IMR-90 (cell line): ENCODE measurements at regions not wholly inside any gene's neighbourhood (a gene's known extent, or its start where the extent isn't known, plus 50 kb on each side); places are given as distances from the start of the nearest gene placed in this dataset.

Experiments used
- ATAC-seq: fragments of 200-7000 bp; cut with Tn5 transposase; 2 replicates; pipeline ENCODE4 v1.9.1; 2020; ENCODE audit warnings: low read depth, mild to moderate bottlenecking, moderate library complexity
- BruUV-seq: library from RNA; stranded (reverse); fragments of 400-500 nt; replicated peaks from 2 replicates; lab custom pipeline; 2021; lab: Mats Ljungman, UMichigan
- CTCF ChIA-PET: fragments of 300-600 bp; formaldehyde crosslinking; extraction: SDS; loops from one replicate; lab custom pipeline; 2021; ENCODE audit warnings: antibody characterized with exemption; lab: Yijun Ruan, JAX
- POLR2A ChIA-PET: fragments of 300-600 bp; sonication (Branson Sonifier 250); formaldehyde crosslinking; loops from one replicate; lab custom pipeline; 2022; ENCODE audit warnings: antibody characterized with exemption; ENCODE audit not compliant: unreplicated experiment; lab: Charles Lee
- DNase-seq: peaks from one replicate; pipeline ENCODE4 v3.0.0; 2013
- H2AFZ ChIP-seq: replicated peaks from 2 replicates; pipeline ENCODE3; 2013; ENCODE audit warnings: low read length, mild to moderate bottlenecking; ENCODE audit not compliant: poor library complexity
- H2AK5ac ChIP-seq: 2 replicates; pipeline ENCODE4 v1.6.1; 2013; ENCODE audit warnings: low read depth, low read length, inconsistent platforms
- H2AK9ac ChIP-seq: replicated peaks from 2 replicates; pipeline ENCODE3; 2013; ENCODE audit warnings: mild to moderate bottlenecking, low read depth, low read length, moderate library complexity; ENCODE audit not compliant: poor library complexity
- H2BK120ac ChIP-seq: 2 replicates; pipeline ENCODE4 v1.6.1; 2013; ENCODE audit warnings: low read depth, low read length, inconsistent platforms
- H2BK15ac ChIP-seq: 3 replicates; pipeline ENCODE4 v1.6.1; 2013; ENCODE audit warnings: low read depth, low read length, inconsistent platforms
- H2BK20ac ChIP-seq: 2 replicates; pipeline ENCODE4 v1.6.1; 2013; ENCODE audit warnings: low read depth, mild to moderate bottlenecking, inconsistent platforms, low read length, moderate library complexity
- H2BK5ac ChIP-seq: 2 replicates; pipeline ENCODE4 v1.6.1; 2013; ENCODE audit warnings: mild to moderate bottlenecking, low read depth, low read length, inconsistent platforms; ENCODE audit not compliant: poor library complexity, severe bottlenecking
- H3K14ac ChIP-seq: replicated peaks from 2 replicates; pipeline ENCODE4 v1.6.1; 2013; ENCODE audit warnings: low read depth, low read length, inconsistent platforms
- H3K18ac ChIP-seq: 2 replicates; pipeline ENCODE4 v1.6.1; 2013; ENCODE audit warnings: low read depth, low read length, control low read depth
- H3K23ac ChIP-seq: 2 replicates; pipeline ENCODE4 v1.6.1; 2013; ENCODE audit warnings: low read depth, low read length, inconsistent platforms
- H3K27ac ChIP-seq: 2 replicates; pipeline ENCODE4 v1.5.1; 2013; ENCODE audit warnings: mild to moderate bottlenecking, control low read depth, low read length; ENCODE audit not compliant: insufficient read depth
- H3K27me3 ChIP-seq: 2 replicates; pipeline ENCODE4 v1.6.1; 2013; ENCODE audit warnings: low read length; ENCODE audit not compliant: control insufficient read depth, insufficient read depth
- H3K36me3 ChIP-seq: 2 replicates; pipeline ENCODE4 v1.6.1; 2013; ENCODE audit warnings: low read length, mixed read lengths; ENCODE audit not compliant: control insufficient read depth, insufficient read depth
- H3K4ac ChIP-seq: 2 replicates; pipeline ENCODE4 v1.6.1; 2013; ENCODE audit warnings: low read depth, low read length, inconsistent platforms
- H3K4me1 ChIP-seq: 2 replicates; pipeline ENCODE4 v1.6.1; 2013; ENCODE audit warnings: low read length, mixed read lengths; ENCODE audit not compliant: control insufficient read depth, insufficient read depth
- H3K4me2 ChIP-seq: 2 replicates; pipeline ENCODE4 v1.6.1; 2013; ENCODE audit warnings: low read depth, mild to moderate bottlenecking, control low read depth, low read length, moderate library complexity
- H3K4me3 ChIP-seq: 2 replicates; pipeline ENCODE4 v1.5.1; 2013; ENCODE audit warnings: low read depth, mild to moderate bottlenecking, control low read depth, low read length, moderate library complexity; ENCODE audit not compliant: insufficient read depth
- H3K56ac ChIP-seq: 2 replicates; pipeline ENCODE4 v1.6.1; 2013; ENCODE audit warnings: low read length, inconsistent platforms; ENCODE audit not compliant: insufficient read depth; ENCODE audit errors: extremely low read depth
- H3K79me1 ChIP-seq, 2 experiments: 2 replicates each; pipeline ENCODE4 v1.6.1; 2013; ENCODE audit warnings: low read length in 2 of 2, inconsistent platforms in 1 of 2, low read depth in 1 of 2
- H3K9ac ChIP-seq: 2 replicates; pipeline ENCODE4 v1.6.1; 2013; ENCODE audit warnings: low read depth, low read length, control low read depth
- H3K9me1 ChIP-seq: 2 replicates; pipeline ENCODE4 v1.6.1; 2013; ENCODE audit warnings: low read length, inconsistent platforms; ENCODE audit not compliant: insufficient read depth
- H3K9me3 ChIP-seq: 2 replicates; pipeline ENCODE4 v1.6.1; 2013; ENCODE audit warnings: low read length; ENCODE audit not compliant: control insufficient read depth, insufficient read depth
- H4K20me1 ChIP-seq: 2 replicates; pipeline ENCODE4 v1.6.1; 2013; ENCODE audit warnings: low read length, inconsistent platforms; ENCODE audit not compliant: insufficient read depth
- H4K5ac ChIP-seq: 2 replicates; pipeline ENCODE4 v1.6.1; 2013; ENCODE audit warnings: mild to moderate bottlenecking, low read depth, low read length, control low read depth
- H4K8ac ChIP-seq, 2 experiments: 2 replicates each; pipeline ENCODE4 v1.6.1; 2013; ENCODE audit warnings: low read depth in 2 of 2, low read length in 2 of 2, control low read depth in 1 of 2, inconsistent platforms in 1 of 2
- H4K91ac ChIP-seq: 2 replicates; pipeline ENCODE4 v1.6.1; 2013; ENCODE audit warnings: low read depth, low read length, inconsistent platforms; ENCODE audit not compliant: insufficient read depth
- RCOR1 ChIP-seq: IDR thresholded peaks from 2 replicates; pipeline ENCODE4 v1.6.1; 2012; ENCODE audit warnings: mild to moderate bottlenecking, low read length, improper control_type of control experiment; ENCODE audit not compliant: insufficient replicate concordance
- SMC3 ChIP-seq: fragments of 150-350 bp; IDR thresholded peaks from 2 replicates; pipeline ENCODE4 v1.6.1; 2016; ENCODE audit warnings: low read depth, mild to moderate bottlenecking, antibody characterized with exemption, low read length, moderate library complexity
- WGBS, 2 experiments: methylation state at CpG; one replicate each; pipeline versions ENCODE4 v1.1.5 to v1.1.7; 2013; ENCODE audit warnings: missing lambda C conversion rate in 2 of 2; ENCODE audit not compliant: insufficient read length in 1 of 2; ENCODE audit errors: extremely low coverage in 2 of 2; 5-methylcytosine and 5-hydroxymethylcytosine counted together
- dilution Hi-C: fragments of 300-500 bp; cut with HindIII; formaldehyde crosslinking; loops from one replicate; pipeline ENCODE4 v1.14.3; 2018; ENCODE audit warnings: low sequenced_read_pairs; ENCODE audit not compliant: unreplicated experiment
- in situ Hi-C: fragments of 300-500 bp; cut with MboI; formaldehyde crosslinking; loops from 3 replicates; pipeline ENCODE4 v1.14.3; 2019; ENCODE audit warnings: low sequenced_read_pairs, inconsistent platforms, mixed read lengths
- intact Hi-C: fragments of 100-400 bp; cut with micrococcal nuclease; formaldehyde crosslinking; loops from 2 replicates; pipeline ENCODE4 v1.10.0; 2022
- TF ChIP-seq, protein P1 (sequence below): fragments of 150-350 bp; IDR thresholded peaks from 2 replicates; pipeline ENCODE4 v1.6.1; 2016; ENCODE audit warnings: low read depth, mild to moderate bottlenecking, low read length, moderate library complexity, borderline replicate concordance

- Histone ChIP-seq H2AK9ac (no peak overlapping the region), H3K9me3 (peaks cover 8% of the 10 kb centered on the region), H3K23ac (no peak overlapping the region), H3K36me3 (no peaks in the 10 kb centered on the region), H2BK5ac (no peak overlapping the region), H3K4me1 (no peaks in the 10 kb centered on the region), H4K5ac (no peak overlapping the region), H3K9me1 (no peaks in the 10 kb centered on the region), H3K56ac (no peak overlapping the region), H2BK120ac (no peak overlapping the region), H2AK5ac (no peak overlapping the region), H3K9ac (no peak overlapping the region), H2BK20ac (no peak overlapping the region), H3K4me2 (no peak overlapping the region), H4K8ac (no peak overlapping the region), H3K18ac (no peak overlapping the region), H3K27ac (no peak overlapping the region), H4K20me1 (no peaks in the 10 kb centered on the region), H3K79me1 (no peaks in the 10 kb centered on the region), H4K91ac (no peak overlapping the region), H2BK15ac (no peak overlapping the region), H3K4me3 (no peak overlapping the region), H2AFZ (no peak overlapping the region), H3K14ac (no peak overlapping the region), H3K27me3 (no peaks in the 10 kb centered on the region), H3K4ac (no peak overlapping the region)
- intact Hi-C loops = no loop called here
- CTCF ChIA-PET = no interaction called here
- BruUV-seq = no TSS peak
- dilution Hi-C loops = no loop called here
- POLR2A ChIA-PET = no interaction called here
- in situ Hi-C loops = no loop called here
- ATAC-seq (no peak), DNase-seq (no peak)
- no peak for TF ChIP-seq RCOR1
- no peak for TF ChIP-seq SMC3
- TF ChIP-seq, protein P1, sequence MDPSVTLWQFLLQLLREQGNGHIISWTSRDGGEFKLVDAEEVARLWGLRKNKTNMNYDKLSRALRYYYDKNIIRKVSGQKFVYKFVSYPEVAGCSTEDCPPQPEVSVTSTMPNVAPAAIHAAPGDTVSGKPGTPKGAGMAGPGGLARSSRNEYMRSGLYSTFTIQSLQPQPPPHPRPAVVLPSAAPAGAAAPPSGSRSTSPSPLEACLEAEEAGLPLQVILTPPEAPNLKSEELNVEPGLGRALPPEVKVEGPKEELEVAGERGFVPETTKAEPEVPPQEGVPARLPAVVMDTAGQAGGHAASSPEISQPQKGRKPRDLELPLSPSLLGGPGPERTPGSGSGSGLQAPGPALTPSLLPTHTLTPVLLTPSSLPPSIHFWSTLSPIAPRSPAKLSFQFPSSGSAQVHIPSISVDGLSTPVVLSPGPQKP = no peak
- no CpG with 5 or more reads among the region's 2 CpGs for WGBS, 2 experiments
Measured at GRCh38 chr20:12287575-12287974, 369.9 kb downstream of the BTBD3 start.
